ENCODE measurements at regions not wholly inside any gene's neighbourhood (a gene's known extent, or its start where the extent isn't known, plus 50 kb on each side); places are given as distances from the start of the nearest gene placed in this dataset.

- no peak for TF ChIP-seq TCF7L2 (IDR thresholded peaks at IDR 0.05; ENCODE audit: low read depth, low read length)
- peak; percentile 17; the same call in 1 of the 2 replicates for TF ChIP-seq CTCF (IDR thresholded peaks at IDR 0.05)
- TF ChIP-seq REST (IDR thresholded peaks at IDR 0.05; ENCODE audit: insufficient read depth in 1 of 2, low read depth in 2 of 2, low read length in 1 of 2) = no peak
Measured at GRCh38 chr6:145075425-145075824, 659.9 kb downstream of the EPM2A start.
